ENCODE measurements at regions not wholly inside any gene's neighbourhood (a gene's known extent, or its start where the extent isn't known, plus 50 kb on each side); places are given as distances from the start of the nearest gene placed in this dataset.

GRCh38 chrX:68947882-68948605 is 119.2 kb downstream of the EFNB1 start:
- ChIA-PET POLR2A (no interaction called here), CTCF (no interaction called here)
- Mint-ChIP-seq H3K9me3 (no peaks in the 10 kb centered on the region), H3K4me3 (no peak overlapping the region), H3K27me3 (no peaks in the 10 kb centered on the region), H3K36me3 (ENCODE audit: low read depth) (no peaks in the 10 kb centered on the region), H3K27ac (no peak overlapping the region), H3K4me1 (ENCODE audit: low read depth) (no peaks in the 10 kb centered on the region)
- DNase-seq, result no peak
- intact Hi-C loops (cut with micrococcal nuclease), result no loop called here
- ATAC-seq, result no peak
- no peak for TF ChIP-seq CTCF (IDR thresholded peaks at IDR 0.05)

- CTCF ChIA-PET, result interaction anchor here (0.5 kb wide), 1 partner anchor 193 kb away, joined by 3 read pairs; no protein-coding TSS in a partner anchor
- intact Hi-C loops (cut with micrococcal nuclease), result no loop called here
Measured at GRCh38 chrX:68945603-68946228, 116.9 kb downstream of the EFNB1 start.

GRCh38 chrX:68945081-68945602 is 116.3 kb downstream of the EFNB1 start:
- Mint-ChIP-seq H3K9me3 (no peaks in the 10 kb centered on the region), H3K4me3 (no peak overlapping the region), H3K36me3 (ENCODE audit: low read depth) (no peaks in the 10 kb centered on the region), H3K27me3 (no peaks in the 10 kb centered on the region), H3K27ac (no peak overlapping the region), H3K4me1 (ENCODE audit: low read depth) (no peaks in the 10 kb centered on the region)
- ChIA-PET CTCF (no interaction called here), POLR2A (no interaction called here)
- DNase-seq (no peak), ATAC-seq (no peak)
- TF ChIP-seq CTCF (IDR thresholded peaks at IDR 0.05), result no peak
- intact Hi-C loops (cut with micrococcal nuclease), result no loop called here

More at GRCh38 chrX:68945603-68946228, 116.9 kb downstream of the EFNB1 start:
- DNase-seq (peak; percentile 2), ATAC-seq (no peak)
- Mint-ChIP-seq H3K4me1 (ENCODE audit: low read depth) (no peaks in the 10 kb centered on the region), H3K9me3 (no peaks in the 10 kb centered on the region), H3K36me3 (ENCODE audit: low read depth) (no peaks in the 10 kb centered on the region), H3K27me3 (no peaks in the 10 kb centered on the region), H3K27ac (no peak overlapping the region), H3K4me3 (no peak overlapping the region)
- TF ChIP-seq CTCF (IDR thresholded peaks at IDR 0.05), result no peak
- POLR2A ChIA-PET, result no interaction called here

GRCh38 chrX:68944211-68944610 is 115.4 kb downstream of the EFNB1 start:
- no peak for ATAC-seq
- H3K9me3 Mint-ChIP-seq, result no peaks in the 10 kb centered on the region

More at GRCh38 chrX:68944211-68944610, 115.4 kb downstream of the EFNB1 start:
- ChIA-PET POLR2A (no interaction called here), CTCF (no interaction called here)
- intact Hi-C loops (cut with micrococcal nuclease), result no loop called here
- H3K36me3 Mint-ChIP-seq (ENCODE audit: low read depth), result no peaks in the 10 kb centered on the region
- no peak overlapping the region for H3K27ac Mint-ChIP-seq
- no peak for DNase-seq
- H3K4me1 Mint-ChIP-seq (ENCODE audit: low read depth), result no peaks in the 10 kb centered on the region
- TF ChIP-seq CTCF (IDR thresholded peaks at IDR 0.05), result no peak
- H3K27me3 Mint-ChIP-seq, result no peaks in the 10 kb centered on the region
- no peak overlapping the region for H3K4me3 Mint-ChIP-seq

Data from activated CD8-positive, alpha-beta T cell treated with anti-CD3 and anti-CD28 coated beads for 36 hours (primary cell).